RWPE1 (cell line): ENCODE measurements at regions not wholly inside any gene's neighbourhood (a gene's known extent, or its start where the extent isn't known, plus 50 kb on each side); places are given as distances from the start of the nearest gene placed in this dataset.

Experiments
- CTCF ChIA-PET: fragments of 350-600 bp; sonication (Branson Sonifier 250); formaldehyde crosslinking; extraction: SDS; loops from one replicate; lab custom pipeline; 2021; lab: Yijun Ruan, JAX
- POLR2A ChIA-PET: fragments of 400-600 bp; formaldehyde crosslinking; extraction: SDS; loops from one replicate; lab custom pipeline; 2020; ENCODE audit warnings: antibody characterized with exemption; ENCODE audit not compliant: low non-redundant PET; lab: Yijun Ruan, JAX
- DNase-seq: peaks from one replicate; pipeline ENCODE4 v3.0.0; 2012; ENCODE audit warnings: low spot score
- H3K27ac ChIP-seq: fragments of 450-650 bp; 2 replicates; pipeline ENCODE4 v1.5.1; 2017
- CTCF ChIP-seq: fragments of 450-650 bp; conservative IDR thresholded peaks from 2 replicates; pipeline ENCODE4 v1.5.1; 2017; ENCODE audit warnings: low read depth, mild to moderate bottlenecking

GRCh38 chr5:74281166-74281565 lies 359.4 kb downstream of the ENC1 start:
- no peak for DNase-seq
- CTCF ChIA-PET = interaction anchor here (0.8 kb wide), 1 partner anchor 29 kb away, joined by 3 read pairs; no protein-coding TSS in a partner anchor
- no peak for TF ChIP-seq CTCF
- no peak overlapping the region for H3K27ac ChIP-seq
- POLR2A ChIA-PET = no interaction called here

GRCh38 chr5:74280306-74280705 lies 360.2 kb downstream of the ENC1 start:
- ChIA-PET POLR2A (no interaction called here), CTCF (no interaction called here)
- no peak for DNase-seq
- TF ChIP-seq CTCF = no peak
- H3K27ac ChIP-seq = no peak overlapping the region

GRCh38 chr5:74279244-74279643 lies 361.3 kb downstream of the ENC1 start:
- CTCF ChIA-PET = interaction anchor here (0.6 kb wide), 1 partner anchor 47 kb away, joined by 7 read pairs; no protein-coding TSS in a partner anchor
- TF ChIP-seq CTCF = no peak
- H3K27ac ChIP-seq = no peak overlapping the region
- POLR2A ChIA-PET = no interaction called here
- no peak for DNase-seq

- no peak for DNase-seq
- POLR2A ChIA-PET = no interaction called here
- no peak overlapping the region for H3K27ac ChIP-seq
- TF ChIP-seq CTCF = no peak
- CTCF ChIA-PET = no interaction called here
Observed at GRCh38 chr5:74277418-74277817, 363.1 kb downstream of the ENC1 start.

GRCh38 chr5:74275171-74275992 lies 365.1 kb downstream of the ENC1 start:
- no peak overlapping the region for H3K27ac ChIP-seq
- CTCF ChIA-PET = interaction anchor here (0.7 to 0.8 kb wide), 2 partner anchors 305 to 357 kb away, joined by 3 to 4 read pairs; no protein-coding TSS in a partner anchor
- POLR2A ChIA-PET = no interaction called here
- no peak for TF ChIP-seq CTCF
- DNase-seq = no peak

- CTCF ChIA-PET = no interaction called here
- no peak overlapping the region for H3K27ac ChIP-seq
- no peak for TF ChIP-seq CTCF
- POLR2A ChIA-PET = no interaction called here
- DNase-seq = no peak
Observed at GRCh38 chr5:74274326-74274725, 366.2 kb downstream of the ENC1 start.
